Stimulated activated CD4-positive, alpha-beta T cell treated with anti-CD3 and anti-CD28 coated beads, Interleukin-4, amount 100 ng/mL, for 4 hours (primary cell): ENCODE measurements at regions not wholly inside any gene's neighbourhood (a gene's known extent, or its start where the extent isn't known, plus 50 kb on each side); places are given as distances from the start of the nearest gene placed in this dataset.
A peak's percentile ranks its signal among the peaks of the same experiment; 100 is the strongest.

Experiments
- DNase-seq, 2 experiments: peaks; one replicate each; pipeline ENCODE4 v3.0.0-alpha.2; 2020

GRCh38 chr17:77637818-77638575 lies 320.5 kb upstream of the TNRC6C start:
- DNase-seq = no peak

GRCh38 chr17:77640252-77640651 lies 318.3 kb upstream of the TNRC6C start:
- DNase-seq = no peak

GRCh38 chr17:77640916-77641605 lies 317.4 kb upstream of the TNRC6C start:
- no peak for DNase-seq

GRCh38 chr17:77641718-77642117 lies 316.8 kb upstream of the TNRC6C start:
- no peak for DNase-seq

GRCh38 chr17:77644181-77645071 lies 314.1 kb upstream of the TNRC6C start:
- no peak for DNase-seq

GRCh38 chr17:77645072-77646045 lies 313.1 kb upstream of the TNRC6C start:
- peak; percentile 19 to 33 for DNase-seq

- DNase-seq = no peak
Measured at GRCh38 chr17:77646046-77646430, 312.5 kb upstream of the TNRC6C start.

GRCh38 chr17:77647531-77647930 lies 311.0 kb upstream of the TNRC6C start:
- DNase-seq = no peak

- no peak for DNase-seq
Measured at GRCh38 chr17:77649717-77650211, 308.7 kb upstream of the TNRC6C start.

- no peak for DNase-seq
Measured at GRCh38 chr17:77651988-77652387, 306.5 kb upstream of the TNRC6C start.

GRCh38 chr17:77654296-77654695 lies 304.2 kb upstream of the TNRC6C start:
- DNase-seq = no peak

- no peak for DNase-seq
Measured at GRCh38 chr17:77654850-77655249, 303.7 kb upstream of the TNRC6C start.

GRCh38 chr17:77656054-77656453 lies 302.4 kb upstream of the TNRC6C start:
- DNase-seq = no peak

GRCh38 chr17:77657839-77658238 lies 300.7 kb upstream of the TNRC6C start:
- no peak for DNase-seq

- no peak for DNase-seq
Measured at GRCh38 chr17:77660524-77660923, 298.0 kb upstream of the TNRC6C start.

- no peak for DNase-seq
Measured at GRCh38 chr17:77662833-77663232, 295.7 kb upstream of the TNRC6C start.

- DNase-seq = no peak
Measured at GRCh38 chr17:77664097-77664729, 294.3 kb upstream of the TNRC6C start.

GRCh38 chr17:77665833-77666232 lies 292.7 kb upstream of the TNRC6C start:
- no peak for DNase-seq

GRCh38 chr17:77666462-77666861 lies 292.0 kb upstream of the TNRC6C start:
- DNase-seq = no peak

- DNase-seq = peak; percentile 23 to 39
Measured at GRCh38 chr17:77666881-77667395, 291.6 kb upstream of the TNRC6C start.

- no peak for DNase-seq
Measured at GRCh38 chr17:77667478-77667877, 291.0 kb upstream of the TNRC6C start.
